Activated CD8-positive, alpha-beta T cell treated with anti-CD3 and anti-CD28 coated beads for 36 hours (primary cell): ENCODE measurements at regions not wholly inside any gene's neighbourhood (a gene's known extent, or its start where the extent isn't known, plus 50 kb on each side); places are given as distances from the start of the nearest gene placed in this dataset.

Experiments used
- ATAC-seq: fragments of 200-7000 bp; cut with Tn5 transposase; one replicate; pipeline ENCODE4 v1.10.0; 2021; ENCODE audit warnings: mild to moderate bottlenecking, moderate library complexity
- CTCF ChIA-PET: fragments of 350-600 bp; sonication (Branson Sonifier 250); formaldehyde crosslinking; loops from one replicate; lab custom pipeline; 2021; ENCODE audit warnings: antibody characterized with exemption; lab: Charles Lee
- POLR2A ChIA-PET: fragments of 350-600 bp; sonication (Branson Sonifier 250); formaldehyde crosslinking; loops from one replicate; lab custom pipeline; 2021; ENCODE audit warnings: antibody characterized with exemption; lab: Charles Lee
- DNase-seq: peaks from one replicate; pipeline ENCODE4 v3.0.0-alpha.2; 2020
- H3K27ac Mint-ChIP-seq: one replicate; pipeline ENCODE4 v1.8.0; 2021; ENCODE audit warnings: mild to moderate bottlenecking, mixed read lengths
- H3K27me3 Mint-ChIP-seq: one replicate; pipeline ENCODE4 v1.8.0; 2021; ENCODE audit warnings: mixed read lengths
- H3K36me3 Mint-ChIP-seq: one replicate; pipeline ENCODE4 v1.8.0; 2021; ENCODE audit warnings: low read depth, mixed read lengths
- H3K4me1 Mint-ChIP-seq: one replicate; pipeline ENCODE4 v1.8.0; 2021; ENCODE audit warnings: low read depth, mixed read lengths
- H3K4me3 Mint-ChIP-seq: one replicate; pipeline ENCODE4 v1.8.0; 2021; ENCODE audit warnings: mild to moderate bottlenecking, moderate library complexity, mixed read lengths
- H3K9me3 Mint-ChIP-seq: one replicate; pipeline ENCODE4 v1.8.0; 2021; ENCODE audit warnings: mixed read lengths
- CTCF ChIP-seq: fragments of 200-600 bp; IDR thresholded peaks from one replicate; pipeline ENCODE4 v1.8.0; 2022; ENCODE audit warnings: antibody characterized with exemption, mild to moderate bottlenecking
- intact Hi-C: fragments of 100-400 bp; cut with micrococcal nuclease; formaldehyde crosslinking; loops from one replicate; pipeline ENCODE4 v1.10.0; 2022

- intact Hi-C loops, result no loop called here
- Mint-ChIP-seq H3K27ac (no peak overlapping the region), H3K36me3 (no peaks in the 10 kb centered on the region), H3K4me1 (no peaks in the 10 kb centered on the region), H3K9me3 (peaks cover under 1% of the 10 kb centered on the region), H3K27me3 (peaks cover 4% of the 10 kb centered on the region), H3K4me3 (no peak overlapping the region)
- POLR2A ChIA-PET, result no interaction called here
- TF ChIP-seq CTCF, result no peak
- DNase-seq (no peak), ATAC-seq (no peak)
- CTCF ChIA-PET, result no interaction called here
Observed at GRCh38 chr11:116331381-116331780, 441.4 kb downstream of the BUD13 start.

- no peaks in the 10 kb centered on the region for H3K36me3 Mint-ChIP-seq
- no peaks in the 10 kb centered on the region for H3K4me1 Mint-ChIP-seq
- no peak overlapping the region for H3K27ac Mint-ChIP-seq
- no peak overlapping the region for H3K4me3 Mint-ChIP-seq
- no peak for TF ChIP-seq CTCF
- H3K9me3 Mint-ChIP-seq, result no peaks in the 10 kb centered on the region
- POLR2A ChIA-PET, result interaction anchor here (0.5 kb wide), 1 partner anchor 306 kb away, joined by 3 read pairs; no protein-coding TSS in a partner anchor
- CTCF ChIA-PET, result no interaction called here
- DNase-seq (no peak), ATAC-seq (no peak)
- peaks cover 4% of the 10 kb centered on the region for H3K27me3 Mint-ChIP-seq
- intact Hi-C loops, result no loop called here
Observed at GRCh38 chr11:116330439-116331185, 442.2 kb downstream of the BUD13 start.

- Mint-ChIP-seq H3K27ac (no peak overlapping the region), H3K36me3 (no peaks in the 10 kb centered on the region), H3K27me3 (peaks cover 4% of the 10 kb centered on the region), H3K4me3 (no peak overlapping the region), H3K9me3 (no peaks in the 10 kb centered on the region), H3K4me1 (no peaks in the 10 kb centered on the region)
- no peak for ATAC-seq
- CTCF ChIA-PET, result no interaction called here
- POLR2A ChIA-PET, result no interaction called here
- DNase-seq, result no peak
- TF ChIP-seq CTCF, result no peak
- intact Hi-C loops, result no loop called here
Observed at GRCh38 chr11:116329354-116330090, 443.3 kb downstream of the BUD13 start.

- intact Hi-C loops, result no loop called here
- no peaks in the 10 kb centered on the region for H3K36me3 Mint-ChIP-seq
- H3K27me3 Mint-ChIP-seq, result peaks cover 4% of the 10 kb centered on the region
- DNase-seq, result no peak
- no peaks in the 10 kb centered on the region for H3K9me3 Mint-ChIP-seq
- ChIA-PET POLR2A (no interaction called here), CTCF (no interaction called here)
- no peak overlapping the region for H3K27ac Mint-ChIP-seq
- TF ChIP-seq CTCF, result no peak
- H3K4me1 Mint-ChIP-seq, result no peaks in the 10 kb centered on the region
- H3K4me3 Mint-ChIP-seq, result no peak overlapping the region
- ATAC-seq, result no peak
Observed at GRCh38 chr11:116328851-116329250, 443.9 kb downstream of the BUD13 start.

GRCh38 chr11:116328391-116328790 is 444.4 kb downstream of the BUD13 start:
- DNase-seq (no peak), ATAC-seq (no peak)
- ChIA-PET POLR2A (no interaction called here), CTCF (no interaction called here)
- Mint-ChIP-seq H3K9me3 (no peaks in the 10 kb centered on the region), H3K36me3 (no peaks in the 10 kb centered on the region), H3K27me3 (peaks cover 4% of the 10 kb centered on the region), H3K4me3 (no peak overlapping the region), H3K27ac (no peak overlapping the region), H3K4me1 (no peaks in the 10 kb centered on the region)
- intact Hi-C loops, result no loop called here
- no peak for TF ChIP-seq CTCF
